SK-N-SH (cell line): ENCODE measurements at regions not wholly inside any gene's neighbourhood (a gene's known extent, or its start where the extent isn't known, plus 50 kb on each side); places are given as distances from the start of the nearest gene placed in this dataset.

Source experiments
- CTCF ChIA-PET: fragments of 300-600, 350-600 bp; formaldehyde crosslinking; extraction: SDS; loops from one replicate; lab custom pipeline; 2021; lab: Yijun Ruan, JAX
- POLR2A ChIA-PET: fragments of 350-600 bp; sonication (Branson Sonifier 250); formaldehyde crosslinking; extraction: SDS; loops from one replicate; lab custom pipeline; 2020; ENCODE audit warnings: antibody characterized with exemption, inconsistent platforms; lab: Yijun Ruan, JAX
- DNase-seq: peaks from one replicate; pipeline ENCODE4 v3.0.0; 2012
- H2AFZ ChIP-seq: fragments of 200-600 bp; sonication (generic); 2 replicates; pipeline ENCODE4 v1.8.1; 2016; ENCODE audit warnings: antibody characterized with exemption, mild to moderate bottlenecking, low read depth
- H3F3A ChIP-seq: fragments of 200-600 bp; sonication (generic); replicated peaks from 2 replicates; pipeline ENCODE3; 2016; ENCODE audit warnings: antibody characterized with exemption, mild to moderate bottlenecking; ENCODE audit not compliant: insufficient read depth
- H3K27ac ChIP-seq, 2 experiments: fragments of 200-500 bp in 1 of 2; fragments of 200-600 bp in 1 of 2; sonication (Bioruptor generic) in 1 of 2; sonication (generic), shearing (Covaris generic) in 1 of 2; 2 replicates each; pipeline versions ENCODE4 v1.5.1 to v1.6.1; 2014 to 2016; ENCODE audit warnings: low read depth in 2 of 2, inconsistent platforms in 1 of 2, low read length in 1 of 2, mild to moderate bottlenecking in 1 of 2, mixed read lengths in 1 of 2
- H3K27me3 ChIP-seq: fragments of 200-600 bp; sonication (generic), shearing (Covaris generic); 2 replicates; pipeline ENCODE4 v1.6.1; 2016; ENCODE audit warnings: mixed run types; ENCODE audit not compliant: insufficient read depth
- H3K36me3 ChIP-seq, 2 experiments: fragments of 200-500 bp in 1 of 2; fragments of 200-600 bp in 1 of 2; sonication (Bioruptor generic) in 1 of 2; sonication (generic) in 1 of 2; replicated peaks in 1 of 2; 2 replicates each; pipeline versions ENCODE3 to v1.5.1; 2014 to 2016; ENCODE audit warnings: low read length in 1 of 2, mild to moderate bottlenecking in 1 of 2; ENCODE audit not compliant: insufficient read depth in 2 of 2, control insufficient read depth in 1 of 2
- H3K4me1 ChIP-seq, 2 experiments: fragments of 200-500 bp in 1 of 2; fragments of 200-600 bp in 1 of 2; sonication (Bioruptor generic) in 1 of 2; sonication (generic), shearing (Covaris generic) in 1 of 2; 2 replicates each; pipeline versions ENCODE4 v1.5.1 to v1.6.1; 2014 to 2016; ENCODE audit warnings: low read depth in 1 of 2, low read length in 1 of 2, mixed run types in 1 of 2; ENCODE audit not compliant: insufficient read depth in 2 of 2, control insufficient read depth in 1 of 2
- H3K4me2 ChIP-seq: fragments of 200-600 bp; sonication (generic), shearing (Covaris generic); 2 replicates; pipeline ENCODE4 v1.6.1; 2017; ENCODE audit warnings: mixed run types
- H3K4me3 ChIP-seq, 2 experiments: fragments of 200-500 bp in 1 of 2; fragments of 200-600 bp in 1 of 2; sonication (Bioruptor generic) in 1 of 2; sonication (generic), shearing (Covaris generic) in 1 of 2; 2 replicates each; pipeline versions ENCODE4 v1.5.1 to v1.8.1; 2014 to 2016; ENCODE audit warnings: low read depth in 2 of 2, inconsistent platforms in 1 of 2, low read length in 1 of 2, mild to moderate bottlenecking in 1 of 2, mixed read lengths in 1 of 2, moderate library complexity in 1 of 2
- H3K79me2 ChIP-seq: fragments of 200-600 bp; sonication (generic); 2 replicates; pipeline ENCODE4 v1.8.1; 2017; ENCODE audit warnings: mild to moderate bottlenecking; ENCODE audit not compliant: insufficient read depth
- H3K9ac ChIP-seq: fragments of 200-600 bp; sonication (generic); 2 replicates; pipeline ENCODE4 v1.6.1; 2017; ENCODE audit warnings: mixed run types
- H3K9me2 ChIP-seq: fragments of 200-600 bp; sonication (generic); 2 replicates; pipeline ENCODE4 v1.6.1; 2017; ENCODE audit warnings: mixed run types
- H3K9me3 ChIP-seq: fragments of 200-600 bp; sonication (generic); 2 replicates; pipeline ENCODE4 v1.6.1; 2017; ENCODE audit warnings: mixed run types, mild to moderate bottlenecking, moderate library complexity
- H4K20me1 ChIP-seq: fragments of 200-600 bp; sonication (generic); 2 replicates; pipeline ENCODE4 v1.6.1; 2017; ENCODE audit warnings: mild to moderate bottlenecking, mixed run types; ENCODE audit not compliant: insufficient read depth
- CHD2 ChIP-seq: fragments of 150-350 bp; IDR thresholded peaks from 2 replicates; pipeline ENCODE4 v1.6.1; 2018; ENCODE audit warnings: low read length; ENCODE audit not compliant: partially characterized antibody
- CTCF ChIP-seq: fragments of 200-600 bp; sonication (generic); IDR thresholded peaks from 2 replicates; pipeline ENCODE4 v1.6.1; 2017; ENCODE audit warnings: antibody characterized with exemption, mild to moderate bottlenecking, moderate library complexity
- FOSL2 ChIP-seq: IDR thresholded peaks from 2 replicates; pipeline ENCODE4 v1.4.0; 2012; ENCODE audit warnings: low read depth, mild to moderate bottlenecking, moderate library complexity, borderline replicate concordance
- GABPA ChIP-seq: IDR thresholded peaks from 2 replicates; pipeline ENCODE4 v1.4.0; 2012; ENCODE audit warnings: low read depth, mild to moderate bottlenecking
- IRF3 ChIP-seq: fragments of 150-350 bp; IDR thresholded peaks from 2 replicates; pipeline ENCODE4 v1.6.1; 2016; ENCODE audit warnings: mild to moderate bottlenecking, low read depth, low read length
- NFIC ChIP-seq: IDR thresholded peaks from 2 replicates; pipeline ENCODE4 v1.4.0; 2012; ENCODE audit warnings: borderline replicate concordance
- YY1 ChIP-seq: IDR thresholded peaks from 2 replicates; pipeline ENCODE4 v1.4.0; 2012; ENCODE audit warnings: low read depth, mild to moderate bottlenecking
- WGBS: methylation state at CpG from one replicate; pipeline ENCODE4 v1.1.6; 2017; ENCODE audit warnings: low lambda C conversion rate; 5-methylcytosine and 5-hydroxymethylcytosine counted together

- TF ChIP-seq NFIC (no peak), CHD2 (no peak), CTCF (no peak), GABPA (no peak), IRF3 (no peak)
- Histone ChIP-seq H3K79me2 (peaks cover 4% of the 10 kb centered on the region; the same call in 1 of the 2 replicates), H3K9me2 (no peaks in the 10 kb centered on the region), H3K4me2 (peak overlapping the region; percentile 4; the same call in 1 of the 2 replicates), H3K9ac (no peak overlapping the region), H2AFZ (no peak overlapping the region), H3K27ac (peak overlapping the region in 1 of 2 experiments; percentile 77; a peak in 3 of 4 replicates), H3F3A (peaks cover 20% of the 10 kb centered on the region), H4K20me1 (no peaks in the 10 kb centered on the region), H3K4me1 (peaks cover 4 to 6% of the 10 kb centered on the region in 2 experiments; a peak in 1 of 4 replicates), H3K4me3 (no peak overlapping the region), H3K9me3 (no peaks in the 10 kb centered on the region), H3K27me3 (no peaks in the 10 kb centered on the region), H3K36me3 (peaks cover 29 to 55% of the 10 kb centered on the region in 2 experiments)
- ChIA-PET POLR2A (no interaction called here), CTCF (interaction anchor here (1.2 kb wide), 1 partner anchor 271 kb away, joined by 5 read pairs; no protein-coding TSS in a partner anchor)
- 96% methylated on average over 6 of the region's 8 CpGs for WGBS
- no peak for DNase-seq
These were observed 219.0 kb upstream of the TPM1 start for GRCh38 chr15:62823561-62823960.

GRCh38 chr15:62824111-62825015, 218.2 kb upstream of the TPM1 start:
- TF ChIP-seq YY1 (no peak), FOSL2 (peak; percentile 31; the same call in 1 of the 2 replicates)
- Histone ChIP-seq H3K9me2 (no peaks in the 10 kb centered on the region), H3F3A (peaks cover 20% of the 10 kb centered on the region), H4K20me1 (no peaks in the 10 kb centered on the region), H3K27ac (peak overlapping the region in 1 of 2 experiments; percentile 77; a peak in 3 of 4 replicates), H2AFZ (no peak overlapping the region), H3K27me3 (no peaks in the 10 kb centered on the region), H3K9me3 (no peaks in the 10 kb centered on the region), H3K79me2 (peaks cover 4% of the 10 kb centered on the region; the same call in 1 of the 2 replicates), H3K9ac (peak overlapping the region; percentile 3; the same call in 1 of the 2 replicates), H3K4me2 (peak overlapping the region; percentile 4; the same call in 1 of the 2 replicates), H3K4me3 (no peak overlapping the region), H3K36me3 (peaks cover 31 to 54% of the 10 kb centered on the region in 2 experiments), H3K4me1 (peaks cover 4 to 6% of the 10 kb centered on the region in 2 experiments; a peak in 1 of 4 replicates)
- no peak for DNase-seq
- POLR2A ChIA-PET, result no interaction called here
- CTCF ChIA-PET, result interaction anchor here (1.2 kb wide), 1 partner anchor 270 kb away, joined by 5 read pairs; no protein-coding TSS in a partner anchor
- 41% methylated on average over 2 of the region's 2 CpGs for WGBS
